Brain microvascular endothelial cell (primary cell): ENCODE measurements at regions not wholly inside any gene's neighbourhood (a gene's known extent, or its start where the extent isn't known, plus 50 kb on each side); places are given as distances from the start of the nearest gene placed in this dataset.
"Not testable (repeated sequence)": the region's sequence is repeated elsewhere in the genome, so short reads cannot be mapped to it uniquely, and the experiment has no call there.

ENCODE experiments used
- DNase-seq: peaks from one replicate; pipeline ENCODE4 v3.0.0-alpha.2; 2020
- H3K27ac ChIP-seq: fragments of 250-450 bp; sonication (Bioruptor Pico); 2 replicates; pipeline ENCODE4 v1.5.1; 2020; ENCODE audit warnings: mild to moderate bottlenecking, moderate library complexity
- H3K27me3 ChIP-seq: fragments of 250-450 bp; sonication (Bioruptor Pico); replicated peaks from 2 replicates; pipeline ENCODE4 v1.5.1; 2020; ENCODE audit warnings: mild to moderate bottlenecking
- H3K36me3 ChIP-seq: fragments of 250-450 bp; sonication (Bioruptor Pico); replicated peaks from 2 replicates; pipeline ENCODE4 v1.5.1; 2020; ENCODE audit warnings: mild to moderate bottlenecking
- H3K4me3 ChIP-seq: 2 replicates; pipeline ENCODE4 v1.5.1; 2011; ENCODE audit warnings: low read depth, mild to moderate bottlenecking, control low read depth, low read length, moderate library complexity
- CTCF ChIP-seq: IDR thresholded peaks from 2 replicates; pipeline ENCODE4 v1.5.1; 2011; ENCODE audit warnings: low read depth, mild to moderate bottlenecking, moderate library complexity, low read length, control low read depth, inconsistent platforms; ENCODE audit errors: missing control alignments
- in situ Hi-C: cut with HindIII; loops from 2 replicates; pipeline ENCODE4 v1.10.0; 2017; ENCODE audit warnings: low sequenced_read_pairs, low pct_ligation_motif_present

DNA sequence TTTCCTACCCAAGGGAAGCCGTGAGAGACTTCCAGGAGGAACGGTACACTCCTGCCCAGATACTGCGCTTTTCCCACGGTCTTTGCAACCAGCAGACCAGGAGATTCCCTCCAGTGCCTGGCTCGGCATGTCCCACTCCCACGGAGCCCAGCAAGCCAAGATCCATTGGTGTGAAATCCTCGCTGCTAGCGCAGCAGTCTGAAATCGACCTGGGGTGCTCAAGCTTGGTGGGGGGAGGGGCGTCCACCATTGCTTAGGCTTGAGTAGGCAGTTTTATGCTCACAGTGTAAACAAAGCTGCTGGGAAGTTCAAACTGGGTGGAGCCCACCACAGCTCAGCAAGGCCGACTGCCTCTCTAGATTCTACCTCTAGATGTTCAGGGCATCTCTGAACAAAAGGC, 284.8 kb upstream of the FGF13 start:
- no peak for DNase-seq
- H3K4me3 ChIP-seq: no peak overlapping the region
- H3K36me3 ChIP-seq: no peaks in the 10 kb centered on the region
- no peak overlapping the region for H3K27ac ChIP-seq
- no peak for TF ChIP-seq CTCF
- in situ Hi-C loops: no loop called here
- H3K27me3 ChIP-seq: no peaks in the 10 kb centered on the region

- no peak overlapping the region for H3K27ac ChIP-seq
- no peaks in the 10 kb centered on the region for H3K36me3 ChIP-seq
- no peak for TF ChIP-seq CTCF
- no peaks in the 10 kb centered on the region for H3K27me3 ChIP-seq
- H3K4me3 ChIP-seq: no peak overlapping the region
- in situ Hi-C loops: no loop called here
- DNase-seq: no peak
Measured at GRCh38 chrX:138995458-138995857, 283.9 kb upstream of the FGF13 start.

- in situ Hi-C loops, H3K27ac ChIP-seq, H3K36me3 ChIP-seq, DNase-seq, H3K27me3 ChIP-seq, H3K4me3 ChIP-seq: not testable (repeated sequence)
Measured at GRCh38 chrX:138990425-138990824, 278.9 kb upstream of the FGF13 start.

- Histone ChIP-seq H3K27ac (no peak overlapping the region), H3K36me3 (no peaks in the 10 kb centered on the region), H3K27me3 (no peaks in the 10 kb centered on the region), H3K4me3 (no peak overlapping the region)
- TF ChIP-seq CTCF: no peak
- DNase-seq: no peak
- in situ Hi-C loops: no loop called here
Measured at GRCh38 chrX:138986866-138987265, 275.3 kb upstream of the FGF13 start.

- no peak for DNase-seq
- in situ Hi-C loops: no loop called here
- Histone ChIP-seq H3K27ac (no peak overlapping the region), H3K36me3 (no peaks in the 10 kb centered on the region), H3K4me3 (no peak overlapping the region), H3K27me3 (no peaks in the 10 kb centered on the region)
- no peak for TF ChIP-seq CTCF
Measured at GRCh38 chrX:138986235-138986634, 274.7 kb upstream of the FGF13 start.

GRCh38 chrX:138982365-138982764, 270.8 kb upstream of the FGF13 start:
- Histone ChIP-seq H3K27ac (no peak overlapping the region), H3K36me3 (no peaks in the 10 kb centered on the region), H3K4me3 (no peak overlapping the region), H3K27me3 (no peaks in the 10 kb centered on the region)
- no peak for DNase-seq
- TF ChIP-seq CTCF: no peak
- in situ Hi-C loops: no loop called here
